GM18858 (cell line): ENCODE measurements at regions not wholly inside any gene's neighbourhood (a gene's known extent, or its start where the extent isn't known, plus 50 kb on each side); places are given as distances from the start of the nearest gene placed in this dataset.

Source experiments
- ATAC-seq: cut with Tn5 transposase; IDR thresholded peaks from one replicate; pipeline ENCODE4 v1.9.1; 2021; ENCODE audit not compliant: unreplicated experiment

DNA sequence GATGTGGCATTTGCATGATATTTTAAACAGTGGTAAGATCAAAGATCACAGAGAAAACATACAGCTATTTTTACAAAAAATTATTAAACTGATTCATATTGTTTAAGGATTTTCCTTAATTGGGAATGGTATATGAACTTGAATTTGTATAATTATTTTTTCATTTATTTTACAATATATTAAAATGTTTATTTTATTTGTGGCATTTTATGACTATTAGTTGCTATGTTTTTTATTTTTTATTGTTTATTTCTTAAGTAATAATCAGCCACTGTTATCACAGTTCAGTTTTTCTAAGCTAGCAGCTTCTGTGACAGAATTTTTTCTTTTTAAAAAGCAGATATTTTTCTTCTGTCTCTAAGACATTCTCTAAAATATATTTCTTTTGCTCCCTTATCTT lies 387.0 kb upstream of the KHDRBS2 start:
- ATAC-seq = no peak

DNA sequence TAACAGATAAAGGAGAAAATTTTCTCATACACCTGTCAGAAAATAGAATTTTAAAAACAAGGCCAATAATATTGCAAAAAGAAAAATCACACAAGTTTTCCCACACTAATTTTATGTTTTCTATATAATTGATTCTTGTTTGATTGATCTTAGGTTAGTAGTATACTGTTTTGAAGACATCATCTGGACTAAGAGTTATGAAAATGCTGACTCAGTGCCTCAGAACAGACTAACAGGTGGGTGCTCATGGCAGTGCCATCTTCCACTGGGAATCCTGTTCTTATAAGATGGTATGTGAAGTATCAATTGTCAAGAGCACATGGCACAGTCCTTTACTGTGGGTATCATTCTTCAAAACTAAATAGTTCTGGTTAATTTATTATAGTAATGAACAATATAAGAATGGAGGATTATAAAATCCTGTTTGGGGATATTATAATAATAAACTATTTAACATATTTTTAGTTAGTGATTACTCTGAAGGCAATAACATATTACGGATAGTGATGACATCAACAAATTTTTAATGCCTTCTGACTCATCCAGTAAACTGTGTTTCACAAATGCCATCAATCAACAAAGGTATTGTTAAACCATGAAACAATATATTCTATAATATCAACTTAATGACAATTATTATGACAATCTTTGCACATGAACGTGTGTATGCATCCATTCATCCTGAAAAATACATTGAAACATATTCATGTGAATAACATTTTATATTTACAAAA lies 384.6 kb upstream of the KHDRBS2 start:
- no peak for ATAC-seq

DNA sequence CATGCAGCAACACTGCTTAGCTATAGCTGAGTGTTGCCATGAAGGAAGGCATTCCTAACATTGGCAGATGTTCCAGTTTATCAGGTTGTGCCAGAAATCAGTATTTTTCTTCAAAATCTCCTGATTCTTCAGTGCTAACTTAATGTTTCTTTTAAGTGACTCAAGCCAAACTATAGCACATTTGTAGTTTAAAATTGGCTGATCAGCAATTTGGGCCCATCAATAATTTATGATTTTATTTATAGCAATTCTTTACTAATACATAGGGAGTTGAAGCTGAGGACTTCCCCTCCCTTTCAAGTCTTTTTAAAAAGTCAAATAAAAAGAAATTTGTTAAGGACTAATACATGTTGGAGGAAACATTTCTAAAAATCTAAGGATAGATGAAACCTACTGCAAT lies 383.8 kb upstream of the KHDRBS2 start:
- ATAC-seq = no peak

DNA sequence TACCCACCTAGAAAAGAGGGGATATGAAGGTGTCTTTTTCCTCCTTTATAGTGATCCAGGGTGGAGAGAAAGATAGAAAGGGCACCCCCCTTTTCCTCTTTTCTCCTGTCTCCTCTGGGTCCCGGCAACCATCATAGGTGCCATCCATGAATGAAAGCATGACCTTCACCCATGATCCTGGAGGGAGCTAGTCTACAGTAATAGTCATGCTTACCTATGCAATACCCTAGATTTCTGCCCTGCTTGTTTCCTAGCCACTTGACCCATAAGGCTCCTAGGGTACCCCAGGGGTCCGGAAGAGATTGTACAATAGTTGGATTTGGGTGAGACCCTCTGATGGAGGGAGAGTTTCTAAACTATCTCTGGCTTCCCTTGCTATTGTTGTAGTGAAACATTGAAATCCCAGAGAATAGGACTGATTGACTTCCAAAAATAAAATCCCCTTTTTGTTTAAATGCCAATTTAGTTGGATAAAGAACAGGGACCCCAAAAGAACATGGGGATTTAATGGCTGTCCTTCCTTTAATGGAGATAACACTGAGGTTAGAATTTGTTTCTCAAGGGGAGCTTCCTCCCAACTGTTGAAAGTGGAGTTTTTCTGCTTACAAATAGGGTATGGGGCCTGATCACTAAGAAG lies 366.8 kb upstream of the KHDRBS2 start:
- no peak for ATAC-seq

DNA sequence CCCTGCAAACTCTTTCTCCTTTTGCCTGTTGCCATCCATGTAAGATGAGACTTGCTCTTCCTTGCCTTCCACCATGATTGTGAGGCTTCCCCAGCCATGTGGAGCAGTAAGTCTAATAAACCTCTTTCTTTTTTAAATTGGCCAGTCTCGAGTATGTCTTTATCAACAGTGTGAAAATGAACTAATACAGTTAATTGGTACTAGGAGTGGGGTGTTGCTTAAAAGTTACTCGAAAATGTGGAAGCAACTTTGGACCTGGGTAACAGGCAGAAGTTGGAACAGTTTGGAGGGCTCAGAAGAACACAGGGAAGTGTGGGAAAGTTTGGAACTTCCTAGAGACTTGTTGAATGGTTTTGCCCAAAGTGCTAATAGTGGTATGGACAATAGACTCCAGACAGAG lies 359.2 kb upstream of the KHDRBS2 start:
- ATAC-seq = no peak

DNA sequence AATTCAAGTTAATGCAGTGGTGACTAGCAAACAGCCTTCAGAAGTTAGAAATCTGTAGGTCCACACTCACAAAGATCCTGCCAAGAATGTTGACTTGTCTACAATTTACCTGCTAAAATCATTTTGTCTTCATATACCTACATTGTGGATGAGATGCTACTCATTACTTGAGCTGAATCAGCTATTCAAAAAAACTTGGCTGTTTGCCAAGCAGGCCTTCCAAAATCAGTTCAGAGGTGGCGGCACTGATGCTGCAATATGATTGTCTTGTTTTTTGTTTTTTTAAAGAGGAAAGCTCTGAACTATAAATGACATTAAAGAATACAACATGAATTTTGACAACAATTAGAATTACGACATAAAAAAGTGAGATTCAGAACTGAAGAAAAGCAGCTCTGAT lies 354.7 kb upstream of the KHDRBS2 start:
- no peak for ATAC-seq

DNA sequence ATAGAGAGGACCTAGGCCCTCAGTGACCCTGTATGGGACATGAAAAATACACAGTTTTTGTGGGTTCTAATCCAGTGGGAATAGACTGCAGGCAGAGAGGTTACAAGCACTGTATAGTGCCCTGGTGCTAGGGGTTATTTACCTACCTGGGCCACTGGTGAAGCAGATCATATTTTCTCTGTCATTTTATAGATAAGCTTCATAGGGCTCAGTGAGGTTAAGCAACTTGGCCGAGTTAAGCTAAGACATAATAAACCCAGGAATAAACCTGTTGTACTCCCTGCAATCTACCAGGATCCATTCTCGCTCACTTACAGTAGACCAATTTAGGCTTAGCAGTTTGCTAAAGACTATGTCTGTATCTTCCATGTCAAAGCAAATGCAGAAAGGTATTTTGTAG lies 340.6 kb upstream of the KHDRBS2 start:
- ATAC-seq = no peak

DNA sequence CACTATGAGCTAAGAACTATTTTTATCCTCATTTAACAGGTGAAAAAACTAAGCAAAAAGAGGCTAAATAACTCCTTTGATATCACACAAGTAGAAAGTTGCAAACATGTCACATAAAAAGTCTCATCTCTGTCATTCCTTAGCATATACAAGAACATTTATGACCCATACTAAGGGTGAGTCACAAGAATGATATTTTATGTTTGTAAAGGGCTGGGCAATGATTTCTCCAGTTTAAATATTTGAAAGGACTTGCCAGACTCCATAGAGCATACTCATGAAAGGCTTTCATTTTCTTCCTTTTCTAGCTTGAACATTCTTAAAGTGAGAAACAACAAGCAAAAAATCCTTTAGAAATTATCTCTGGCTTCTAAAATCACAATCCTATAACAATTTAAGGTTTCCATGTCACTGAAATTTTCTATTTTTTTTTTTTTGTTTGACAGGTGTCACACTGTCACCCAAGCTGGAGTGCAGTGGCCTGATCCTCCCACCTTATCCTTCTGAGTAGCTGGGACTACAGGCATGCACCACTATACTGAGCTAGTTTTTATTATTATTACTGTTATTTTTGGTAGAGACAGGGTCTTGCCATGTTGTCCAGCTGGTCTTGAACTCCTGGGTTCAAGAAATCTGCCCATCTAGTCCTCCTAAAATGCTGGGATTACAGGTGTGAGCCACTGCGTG lies 338.0 kb upstream of the KHDRBS2 start:
- ATAC-seq = no peak

DNA sequence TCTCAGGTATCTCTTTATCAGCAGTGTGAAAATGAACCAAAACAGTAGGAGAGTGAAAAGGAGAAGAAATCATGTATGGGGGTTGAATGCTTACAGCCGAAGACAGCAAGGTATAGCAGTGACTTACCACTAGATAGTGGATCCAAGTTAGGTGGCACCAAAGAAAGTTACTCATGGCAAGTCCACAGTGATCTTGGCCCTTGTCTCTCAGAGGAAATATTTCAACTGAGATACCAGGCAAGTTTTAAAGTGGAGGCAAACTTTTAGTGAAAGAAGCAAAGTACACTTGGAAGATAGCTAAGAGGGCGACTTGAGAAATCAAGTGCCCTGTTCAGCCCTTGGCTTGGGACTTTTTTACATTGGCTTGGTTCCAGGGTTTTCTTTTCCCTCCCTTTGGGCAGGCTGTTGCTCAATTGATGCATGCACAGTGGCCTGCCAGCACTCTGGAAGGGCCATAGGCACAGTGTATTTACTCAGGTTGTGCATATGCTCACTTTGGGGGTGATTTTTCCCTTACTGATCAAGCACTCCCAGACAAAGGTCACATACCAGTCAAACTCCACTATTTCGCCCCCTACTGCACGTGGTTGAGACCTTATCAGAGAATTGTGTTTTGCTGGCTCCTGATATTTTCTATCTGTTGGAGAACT lies 329.5 kb upstream of the KHDRBS2 start:
- no peak for ATAC-seq

DNA sequence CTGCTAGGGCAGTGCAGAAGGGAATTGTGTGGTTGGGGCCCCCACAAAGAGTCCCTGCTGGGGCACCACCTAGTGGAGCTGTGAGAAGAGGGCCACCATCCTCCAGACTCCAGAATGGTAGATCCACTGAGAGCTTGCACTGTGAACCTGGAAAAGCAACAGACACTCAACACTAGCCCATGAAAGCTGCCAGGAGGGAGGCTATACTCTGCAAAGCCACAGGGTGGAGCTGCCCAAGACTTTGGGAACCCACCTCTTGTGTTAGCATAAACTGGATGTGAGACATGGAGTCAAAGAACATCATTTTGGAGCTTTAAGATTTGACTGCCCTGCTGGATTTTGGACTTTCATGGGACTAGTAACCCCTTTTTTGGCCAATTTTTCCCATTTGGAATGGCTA lies 328.4 kb upstream of the KHDRBS2 start:
- ATAC-seq = no peak

DNA sequence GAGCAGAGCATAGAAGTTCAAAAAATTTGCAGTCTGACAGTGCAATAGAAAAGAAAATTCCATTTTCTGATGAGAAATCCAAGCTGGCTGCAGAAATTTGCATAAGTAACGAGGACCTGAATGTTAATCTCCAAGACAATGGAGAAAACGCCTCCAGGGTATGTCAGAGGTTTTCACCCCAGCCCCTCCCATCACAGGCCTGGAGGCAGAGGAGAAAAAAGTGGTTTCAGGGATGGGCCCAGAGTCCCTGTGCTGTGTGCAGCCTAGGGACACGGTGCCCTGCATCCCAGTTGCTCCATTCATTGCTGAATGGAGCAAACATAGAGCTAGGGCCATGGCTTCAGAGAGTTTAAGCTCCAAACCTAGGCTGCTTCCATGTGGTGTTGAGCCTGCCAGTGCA lies 327.9 kb upstream of the KHDRBS2 start:
- ATAC-seq = no peak

DNA sequence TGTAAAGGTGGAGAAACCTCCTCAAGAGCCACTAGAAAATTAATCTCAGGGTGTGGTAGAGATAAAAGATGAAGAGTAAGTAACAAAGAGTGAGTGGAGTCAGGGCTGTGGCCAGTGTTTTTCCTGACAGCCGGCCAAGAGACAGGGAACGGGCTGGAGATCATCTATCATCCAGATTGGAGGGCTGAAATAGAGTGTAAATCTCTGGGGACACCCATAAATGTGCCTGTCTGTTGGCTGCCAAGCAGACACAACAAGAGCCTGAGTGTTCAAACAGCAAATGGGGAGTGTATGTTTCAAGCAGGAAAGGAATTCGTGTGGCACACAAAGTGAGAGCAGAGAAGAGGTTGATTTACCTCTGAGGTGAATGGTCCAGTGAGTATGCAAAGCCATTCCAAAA lies 326.4 kb upstream of the KHDRBS2 start:
- no peak for ATAC-seq

DNA sequence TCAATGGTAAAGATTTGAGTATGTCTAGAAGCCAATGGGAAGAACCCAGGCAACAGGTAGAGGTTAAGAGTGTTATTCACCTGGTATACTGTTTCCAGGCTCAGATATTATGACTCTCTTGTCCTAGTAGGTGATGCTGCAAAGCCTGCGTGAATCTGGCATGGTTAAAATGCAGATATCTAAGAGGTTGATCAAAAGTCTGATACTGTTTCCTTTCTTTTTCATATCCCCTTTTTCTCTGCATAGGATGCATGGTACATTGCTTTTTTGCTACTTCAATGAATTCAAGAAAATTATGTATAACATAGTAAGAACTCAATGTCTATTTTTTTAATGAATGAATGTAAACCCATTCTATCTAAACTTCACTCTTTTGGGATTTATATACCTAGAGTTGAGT lies 284.3 kb upstream of the KHDRBS2 start:
- no peak for ATAC-seq

DNA sequence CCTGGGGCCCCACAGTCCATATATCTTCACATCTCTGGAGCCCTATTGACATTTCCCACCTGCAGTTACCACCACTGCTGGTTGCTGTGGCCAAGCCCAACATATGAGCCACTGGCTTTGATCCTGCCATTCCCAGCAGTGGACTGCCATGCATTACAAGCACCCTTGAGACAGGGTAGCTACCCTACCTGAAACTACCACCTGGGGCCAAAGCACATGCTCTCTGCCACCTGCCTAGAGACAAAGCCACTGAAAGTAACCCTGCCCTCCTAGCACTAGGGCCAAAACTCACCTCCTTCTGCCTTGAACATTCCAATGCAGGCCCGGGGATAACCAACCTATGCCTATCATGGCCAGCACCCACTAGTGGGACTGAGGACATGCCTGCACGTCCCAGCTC lies 255.5 kb upstream of the KHDRBS2 start:
- no peak for ATAC-seq

DNA sequence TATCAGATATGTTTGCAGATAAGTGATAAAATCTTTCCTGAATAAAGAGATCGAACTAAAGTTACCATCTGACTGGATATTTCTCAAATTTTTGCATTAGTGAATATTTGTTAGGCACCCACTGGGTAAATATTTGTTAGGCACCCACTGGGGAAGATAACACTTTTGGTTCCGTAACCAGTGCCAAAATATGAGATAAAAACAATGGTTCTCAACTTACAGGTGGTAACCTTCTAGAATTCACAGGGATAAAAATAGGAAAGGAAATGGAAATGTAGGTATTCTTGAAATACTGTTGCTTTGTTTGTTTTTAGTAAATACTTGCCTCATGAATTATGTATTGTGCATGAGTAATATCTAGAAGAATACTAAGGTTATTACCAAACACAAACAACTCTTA lies 245.0 kb upstream of the KHDRBS2 start:
- no peak for ATAC-seq

DNA sequence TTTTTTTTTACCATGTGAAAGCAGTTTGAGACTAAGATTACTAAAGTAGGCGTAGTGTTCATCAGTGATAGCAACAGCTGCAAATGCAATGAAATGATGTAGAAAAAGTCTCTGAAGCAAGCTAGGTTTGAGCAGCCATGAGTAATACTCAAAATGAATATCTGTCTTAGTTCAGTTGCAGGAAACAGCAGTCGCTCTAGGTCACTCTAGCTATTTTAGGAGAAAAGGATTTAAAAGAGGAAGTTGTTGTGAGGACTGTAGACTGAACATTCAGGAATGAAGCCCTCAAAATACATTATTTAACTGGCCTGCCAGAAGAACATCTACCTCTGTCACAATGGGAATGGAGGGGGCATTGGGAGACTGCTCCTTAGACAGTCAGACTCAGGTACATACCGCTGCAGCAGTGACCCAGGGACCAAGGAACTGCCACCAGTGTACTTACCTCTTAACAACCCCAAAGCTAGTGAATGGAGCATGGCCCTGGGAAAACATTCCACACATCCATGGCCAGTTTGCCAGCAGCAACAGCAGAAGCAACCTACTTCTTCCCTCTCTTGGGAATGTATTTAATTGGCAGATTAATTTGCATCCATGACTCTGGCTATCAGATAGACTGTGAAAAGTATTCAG lies 243.0 kb upstream of the KHDRBS2 start:
- ATAC-seq = no peak

DNA sequence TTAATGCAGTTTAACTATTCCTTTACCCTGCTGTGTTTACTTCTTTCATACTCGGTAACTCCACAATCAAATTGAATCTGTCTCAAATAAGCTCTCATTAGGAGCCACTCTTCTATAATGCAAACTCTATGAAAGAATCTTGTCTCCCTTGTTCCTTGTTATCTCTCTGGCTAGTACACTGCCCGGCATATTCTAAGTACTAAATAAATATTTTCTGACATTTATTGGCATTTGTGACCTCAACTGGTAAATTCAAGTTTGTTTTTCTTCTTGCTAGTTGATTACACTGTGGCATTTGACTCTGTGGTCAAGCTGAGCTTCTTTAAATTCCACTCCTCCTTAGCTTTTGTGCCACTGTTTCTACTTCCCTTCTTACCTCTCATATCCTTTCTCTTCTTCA lies 237.6 kb upstream of the KHDRBS2 start:
- ATAC-seq = no peak

DNA sequence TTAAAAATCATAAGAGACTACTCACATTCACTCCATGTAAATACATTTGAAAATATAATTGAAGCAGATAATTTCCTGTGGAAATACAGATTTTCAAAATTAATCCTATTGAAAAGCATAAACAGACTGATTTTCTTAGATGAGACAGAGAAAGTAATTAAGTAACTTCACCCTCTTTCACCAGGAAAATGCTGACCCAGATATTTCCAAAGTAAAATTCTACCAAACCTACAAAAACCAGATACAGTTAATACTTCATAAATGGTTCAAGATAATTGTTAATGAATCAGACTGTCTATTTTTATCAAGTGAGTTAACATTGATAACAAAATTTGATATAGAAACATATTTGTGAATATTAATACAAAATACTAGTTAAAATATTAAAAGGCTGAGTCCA lies 233.5 kb upstream of the KHDRBS2 start:
- ATAC-seq = no peak

DNA sequence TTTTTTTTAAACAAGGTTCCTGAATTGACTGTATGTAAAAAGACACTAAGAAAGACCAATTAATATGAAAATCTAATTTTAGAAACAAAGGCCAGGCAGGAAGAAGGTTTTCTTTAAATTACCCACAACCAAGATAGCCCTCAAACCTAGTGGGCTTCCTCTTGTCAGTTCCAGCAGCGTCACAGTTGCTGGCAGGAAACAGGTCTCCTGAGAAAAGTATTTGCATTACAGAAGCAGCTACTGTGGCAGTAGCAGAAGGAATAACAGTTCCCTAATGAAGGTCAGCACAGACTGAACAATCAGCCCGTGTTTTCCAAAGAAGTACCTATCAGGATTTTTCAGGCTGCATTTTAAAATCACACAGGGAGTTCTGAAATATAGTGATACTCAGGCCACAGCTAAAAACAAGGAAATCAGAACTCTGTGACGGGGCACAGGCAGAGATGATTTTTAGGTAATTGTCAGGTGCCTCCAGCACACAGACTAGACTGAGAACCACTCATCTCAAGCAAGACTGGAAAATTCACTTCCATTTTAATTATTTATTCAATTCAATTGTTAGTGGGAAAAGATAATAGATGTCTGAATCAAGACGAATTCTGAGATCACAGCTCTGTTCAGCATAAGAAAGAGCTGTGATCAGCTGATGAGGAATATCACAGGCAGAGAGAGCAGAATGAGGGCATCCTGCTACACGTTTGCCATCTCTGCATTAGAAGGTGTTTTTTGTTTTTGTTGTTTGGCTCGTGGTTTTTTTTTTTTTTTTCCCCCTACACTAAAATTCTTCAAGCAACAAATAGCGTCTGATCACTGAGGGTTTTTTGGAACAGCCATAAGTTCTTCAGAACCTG lies 230.5 kb upstream of the KHDRBS2 start:
- ATAC-seq = no peak

DNA sequence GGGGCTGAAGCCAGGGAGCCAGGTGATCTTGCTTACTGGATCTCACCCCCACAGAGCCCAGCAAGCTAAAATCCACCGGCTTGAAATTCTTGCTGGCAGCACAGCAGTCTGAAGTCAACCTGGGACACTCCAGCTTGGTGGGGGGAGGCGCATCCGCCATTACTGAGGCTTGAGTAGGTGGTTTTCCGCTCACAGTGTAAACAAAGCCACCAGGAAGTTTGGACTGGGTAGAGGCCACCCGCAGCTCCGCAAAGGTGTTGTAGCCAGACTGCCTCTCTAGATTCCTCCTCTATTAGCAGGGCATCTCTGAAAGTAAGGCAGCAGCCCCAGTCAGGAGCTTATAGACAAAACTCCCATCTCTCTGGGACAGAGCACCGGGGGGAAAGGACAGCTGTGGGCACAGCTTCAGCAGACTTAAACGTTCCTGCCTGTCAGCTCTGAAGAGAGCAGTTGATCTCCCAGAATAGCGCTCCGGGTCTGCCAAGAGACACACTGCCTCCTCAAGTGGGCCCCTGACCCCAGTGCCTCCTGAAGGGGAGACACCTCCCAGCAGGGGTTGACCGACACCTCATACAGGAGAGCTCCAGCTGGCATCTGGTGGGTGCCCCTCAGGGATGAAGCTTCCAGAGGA lies 206.3 kb upstream of the KHDRBS2 start:
- no peak for ATAC-seq
